Right lobe of liver (tissue), 6 donors: ENCODE measurements at regions not wholly inside any gene's neighbourhood (a gene's known extent, or its start where the extent isn't known, plus 50 kb on each side); places are given as distances from the start of the nearest gene placed in this dataset.

Experiments
- ATAC-seq, 4 donors: fragments of 200-7000 bp; cut with Tn5 transposase; one replicate each; pipeline ENCODE4 v1.9.1; 2020; ENCODE audit warnings: mild to moderate bottlenecking in 4 of 4, moderate library complexity in 4 of 4
- DNase-seq, 3 donors: peaks; one replicate each; pipeline ENCODE4 v3.0.0-alpha.2; 2020
- H3K27ac ChIP-seq, 3 donors: fragments of 200-600 bp; one replicate each; pipeline ENCODE4 v1.8.0; 2022
- H3K27me3 ChIP-seq, 2 donors: fragments of 200-600 bp; one replicate each; pipeline ENCODE4 v1.8.0; 2022
- H3K36me3 ChIP-seq, 4 donors: fragments of 200-600 bp; sonication (generic) in 1 of 4; one replicate each; pipeline versions ENCODE4 v1.5.1 to v1.8.0; 2017 to 2022; ENCODE audit warnings: control low read depth in 1 of 4
- H3K4me1 ChIP-seq, 4 donors: fragments of 200-600 bp; sonication (generic) in 1 of 4; one replicate each; pipeline versions ENCODE4 v1.5.1 to v1.8.0; 2017 to 2022; ENCODE audit warnings: control low read depth in 1 of 4
- H3K4me3 ChIP-seq, 3 donors: fragments of 200-600 bp; one replicate each; pipeline ENCODE4 v1.8.0; 2022
- H3K9me3 ChIP-seq, 4 donors: fragments of 200-600 bp; sonication (generic) in 1 of 4; one replicate each; pipeline versions ENCODE4 v1.5.1 to v1.8.0; 2017 to 2022; ENCODE audit warnings: control low read depth in 1 of 4
- POLR2A ChIP-seq: fragments of 450-650 bp; IDR thresholded peaks from one replicate; pipeline ENCODE4 v1.6.1; 2017; ENCODE audit warnings: antibody characterized with exemption, mild to moderate bottlenecking
- WGBS: methylation state at CpG from one replicate; pipeline ENCODE4 v1.1.6; 2018; ENCODE audit warnings: low coverage, low lambda C conversion rate; ENCODE audit not compliant: insufficient coverage; ENCODE audit errors: missing lambda C conversion rate; 5-methylcytosine and 5-hydroxymethylcytosine counted together
- intact Hi-C, 2 donors: fragments of 100-400 bp; cut with DNase I; formaldehyde crosslinking; loops; one replicate each; pipeline versions ENCODE4 v1.11.2 to v1.14.1; 2022
- TF ChIP-seq, protein P1 (sequence below), 4 donors: fragments of 200-600 bp in 3 of 4; fragments of 450-650 bp in 1 of 4; IDR thresholded peaks; one replicate each; pipeline versions ENCODE4 v1.5.1 to v1.8.0; 2016 to 2022; ENCODE audit warnings: antibody characterized with exemption in 4 of 4, mild to moderate bottlenecking in 2 of 4
- donor health status: DM: no; HTN: yes; CAD: no.
- donor health status: DM: no; HTN: no; CAD: no.
- donor health status: DM: no; HTN: no; CAD: no.
- donor health status: DM: no; HTN: yes; CAD: no.
- donor health status: DM: no; HTN: yes; CAD: no.

DNA sequence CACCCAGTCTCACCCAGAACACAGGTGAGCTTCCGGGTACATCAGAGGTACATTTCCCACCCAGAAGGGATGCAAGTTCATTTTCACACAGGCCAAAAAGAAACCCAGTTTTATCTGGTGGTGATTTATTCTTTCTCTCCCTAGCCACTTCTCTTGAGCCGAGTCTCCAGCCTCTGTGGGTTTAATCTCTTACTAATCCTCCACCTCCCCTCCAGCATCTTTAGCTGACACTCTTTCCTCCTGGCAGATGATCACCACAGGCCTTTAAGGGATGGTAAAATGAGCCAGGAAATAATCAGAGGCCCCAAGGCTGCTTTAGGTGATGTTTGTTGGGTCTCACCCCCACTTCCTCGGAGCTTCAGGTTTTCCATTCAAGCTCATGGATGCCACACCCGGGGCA is 145.7 kb upstream of the DLX2 start:
- Histone ChIP-seq H3K9me3 (no peaks in the 10 kb centered on the region), H3K4me3 (no peak overlapping the region), H3K27me3 (no peaks in the 10 kb centered on the region), H3K27ac (no peak overlapping the region), H3K36me3 (no peaks in the 10 kb centered on the region), H3K4me1 (no peaks in the 10 kb centered on the region)
- DNase-seq (no peak), ATAC-seq (no peak)
- whole genome bisulfite sequencing: 74% methylated on average over 3 of the region's 4 CpGs
- no peak for TF ChIP-seq POLR2A
- TF ChIP-seq, protein P1, sequence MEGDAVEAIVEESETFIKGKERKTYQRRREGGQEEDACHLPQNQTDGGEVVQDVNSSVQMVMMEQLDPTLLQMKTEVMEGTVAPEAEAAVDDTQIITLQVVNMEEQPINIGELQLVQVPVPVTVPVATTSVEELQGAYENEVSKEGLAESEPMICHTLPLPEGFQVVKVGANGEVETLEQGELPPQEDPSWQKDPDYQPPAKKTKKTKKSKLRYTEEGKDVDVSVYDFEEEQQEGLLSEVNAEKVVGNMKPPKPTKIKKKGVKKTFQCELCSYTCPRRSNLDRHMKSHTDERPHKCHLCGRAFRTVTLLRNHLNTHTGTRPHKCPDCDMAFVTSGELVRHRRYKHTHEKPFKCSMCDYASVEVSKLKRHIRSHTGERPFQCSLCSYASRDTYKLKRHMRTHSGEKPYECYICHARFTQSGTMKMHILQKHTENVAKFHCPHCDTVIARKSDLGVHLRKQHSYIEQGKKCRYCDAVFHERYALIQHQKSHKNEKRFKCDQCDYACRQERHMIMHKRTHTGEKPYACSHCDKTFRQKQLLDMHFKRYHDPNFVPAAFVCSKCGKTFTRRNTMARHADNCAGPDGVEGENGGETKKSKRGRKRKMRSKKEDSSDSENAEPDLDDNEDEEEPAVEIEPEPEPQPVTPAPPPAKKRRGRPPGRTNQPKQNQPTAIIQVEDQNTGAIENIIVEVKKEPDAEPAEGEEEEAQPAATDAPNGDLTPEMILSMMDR (IDR thresholded peaks at IDR 0.05): no peak
- intact Hi-C loops: no loop called here

GRCh38 chr2:172248785-172249187 is 146.1 kb upstream of the DLX2 start:
- Histone ChIP-seq H3K27me3 (no peaks in the 10 kb centered on the region), H3K27ac (no peak overlapping the region), H3K4me1 (no peaks in the 10 kb centered on the region), H3K36me3 (no peaks in the 10 kb centered on the region), H3K9me3 (no peaks in the 10 kb centered on the region), H3K4me3 (no peak overlapping the region)
- ATAC-seq (no peak), DNase-seq (no peak)
- TF ChIP-seq POLR2A: no peak
- TF ChIP-seq, protein P1 (IDR thresholded peaks at IDR 0.05): no peak
- intact Hi-C loops: no loop called here
- no CpG with 5 or more reads among the region's 1 CpG for WGBS

DNA sequence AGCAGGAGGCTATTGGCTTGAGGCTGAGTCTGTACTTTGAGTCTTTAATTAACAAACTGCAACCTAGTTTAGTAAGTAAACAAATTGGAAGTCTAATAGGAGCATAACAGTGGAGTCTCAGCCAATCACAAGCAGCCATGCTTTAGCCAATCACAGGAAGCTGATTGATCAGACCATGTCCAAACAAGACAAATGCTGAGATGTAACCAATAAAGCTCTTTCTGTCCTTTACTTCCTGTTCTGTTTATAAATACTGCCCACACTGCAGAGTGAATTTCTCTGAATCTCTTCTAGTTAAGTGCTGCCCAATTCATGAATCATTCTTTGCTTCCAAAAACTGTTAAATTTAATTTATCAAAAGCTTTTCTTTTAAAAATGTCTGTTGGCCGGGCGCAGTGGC is 146.6 kb upstream of the DLX2 start:
- H3K9me3 ChIP-seq: no peaks in the 10 kb centered on the region
- TF ChIP-seq, protein P1 (IDR thresholded peaks at IDR 0.05): no peak
- TF ChIP-seq POLR2A: no peak
- no peaks in the 10 kb centered on the region for H3K36me3 ChIP-seq
- no peaks in the 10 kb centered on the region for H3K27me3 ChIP-seq
- ATAC-seq (no peak), DNase-seq (no peak)
- intact Hi-C loops: no loop called here
- no peak overlapping the region for H3K4me3 ChIP-seq
- H3K4me1 ChIP-seq: no peaks in the 10 kb centered on the region
- no peak overlapping the region for H3K27ac ChIP-seq
- WGBS: 80% methylated on average over 2 of the region's 2 CpGs

DNA sequence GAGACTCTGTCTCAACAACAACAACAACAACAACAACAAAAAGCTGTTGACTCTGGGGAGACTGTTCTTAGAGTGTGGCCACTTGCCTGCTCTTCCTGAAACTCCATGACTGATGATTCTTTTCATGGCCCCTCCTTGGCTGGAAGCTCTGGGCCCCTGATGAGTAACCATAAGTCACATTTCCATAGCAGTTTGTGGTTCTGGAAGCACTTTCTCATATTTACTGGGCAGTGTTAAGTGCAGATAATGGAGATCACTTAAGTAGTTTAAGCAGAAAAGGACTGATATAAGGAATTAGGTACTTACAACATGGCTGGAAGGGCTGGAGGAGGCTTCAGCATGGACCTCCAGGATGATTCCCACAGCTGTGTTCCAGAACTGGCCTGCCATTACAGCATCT is 147.3 kb upstream of the DLX2 start:
- Histone ChIP-seq H3K9me3 (no peaks in the 10 kb centered on the region), H3K27ac (no peak overlapping the region), H3K4me1 (no peaks in the 10 kb centered on the region), H3K36me3 (no peaks in the 10 kb centered on the region), H3K27me3 (no peaks in the 10 kb centered on the region), H3K4me3 (no peak overlapping the region)
- intact Hi-C loops: no loop called here
- no peak for TF ChIP-seq POLR2A
- TF ChIP-seq, protein P1 (IDR thresholded peaks at IDR 0.05): no peak
- no peak for ATAC-seq
- DNase-seq: no peak

DNA sequence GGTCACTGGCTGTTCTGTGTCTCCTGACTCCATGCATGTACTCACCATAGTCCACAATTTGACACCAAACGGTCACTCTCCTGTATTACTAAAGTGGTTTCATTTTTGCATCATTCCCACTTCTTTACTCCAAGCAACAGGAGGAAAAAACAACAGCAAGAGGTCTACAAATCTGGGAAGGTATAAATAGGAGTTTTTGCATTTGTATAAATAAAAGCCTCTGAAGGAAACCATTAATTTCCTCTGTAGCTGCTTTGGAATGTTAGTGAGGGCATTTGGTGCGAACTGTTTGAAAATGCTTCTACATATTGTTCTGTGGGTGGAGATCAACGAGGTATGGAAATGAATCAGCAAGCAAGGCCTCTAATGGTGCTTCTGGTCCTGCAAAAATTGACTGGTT is 148.5 kb upstream of the DLX2 start:
- Histone ChIP-seq H3K4me3 (no peak overlapping the region), H3K27ac (no peak overlapping the region), H3K4me1 (no peaks in the 10 kb centered on the region), H3K36me3 (no peaks in the 10 kb centered on the region), H3K27me3 (no peaks in the 10 kb centered on the region), H3K9me3 (no peaks in the 10 kb centered on the region)
- WGBS: 21% methylated on average over 3 of the region's 3 CpGs
- intact Hi-C loops: no loop called here
- no peak for ATAC-seq
- TF ChIP-seq POLR2A: no peak
- TF ChIP-seq, protein P1 (IDR thresholded peaks at IDR 0.05): no peak
- no peak for DNase-seq
